GM19455 (cell line): ENCODE measurements at regions not wholly inside any gene's neighbourhood (a gene's known extent, or its start where the extent isn't known, plus 50 kb on each side); places are given as distances from the start of the nearest gene placed in this dataset.

Experiments used
- ATAC-seq: cut with Tn5 transposase; IDR thresholded peaks from one replicate; pipeline ENCODE4 v1.9.1; 2021; ENCODE audit not compliant: unreplicated experiment

DNA sequence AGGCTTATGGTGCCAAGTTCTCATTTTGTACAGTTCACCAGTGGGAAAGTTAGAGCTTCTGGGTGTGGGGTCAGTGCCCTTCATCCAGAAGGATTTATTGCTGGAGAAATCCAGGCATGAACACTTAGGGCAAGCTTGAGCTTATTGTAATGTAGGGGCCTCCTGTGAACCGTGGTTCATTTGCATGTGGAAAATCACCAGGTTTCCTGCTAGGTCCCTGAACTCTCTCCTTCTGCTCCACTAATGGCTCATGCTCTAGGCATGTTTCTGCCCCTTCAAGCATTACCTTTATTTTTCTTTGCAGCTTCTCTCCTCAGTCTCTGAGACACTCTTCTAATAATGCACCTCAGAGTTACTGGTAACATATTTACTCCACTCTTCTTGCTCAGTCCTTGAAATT lies 79.3 kb upstream of the FAM98A start:
- no peak for ATAC-seq

DNA sequence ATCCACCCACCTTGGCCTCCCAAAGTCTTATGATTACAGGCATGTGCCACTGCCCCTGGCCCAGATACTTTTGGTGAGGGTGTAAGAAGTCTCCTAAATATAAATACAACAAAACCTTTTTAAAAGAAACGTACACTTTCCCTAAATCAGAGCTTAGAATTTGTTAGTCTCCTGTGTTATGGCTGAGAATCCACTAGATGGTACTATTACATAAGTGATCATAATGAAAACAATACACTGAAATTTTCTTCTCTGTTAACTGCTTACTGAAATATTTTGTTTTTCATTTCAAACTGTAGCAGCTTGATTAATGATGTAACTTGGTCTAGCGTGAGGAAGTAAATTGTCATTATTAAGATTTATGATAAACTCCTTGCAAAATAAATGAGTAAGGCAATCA lies 74.8 kb upstream of the FAM98A start:
- ATAC-seq: no peak

DNA sequence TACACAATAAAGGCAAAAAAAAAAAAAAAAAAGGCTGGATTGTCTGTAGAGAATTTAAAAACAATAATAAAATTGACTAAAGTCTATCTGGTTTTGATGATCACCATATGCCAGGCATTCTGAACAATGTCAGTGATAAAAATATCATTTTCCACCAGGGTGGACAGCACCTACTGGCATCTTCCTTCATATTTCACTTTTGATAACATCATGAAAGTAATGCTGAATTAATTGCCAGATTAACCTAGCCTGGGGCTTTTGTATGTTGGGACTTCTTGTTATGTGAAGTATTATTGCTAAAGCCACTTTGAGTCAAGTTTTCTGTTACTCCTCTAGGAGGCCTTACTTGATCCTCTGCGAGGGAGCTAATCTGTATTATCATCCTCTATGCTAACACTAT lies 73.8 kb upstream of the FAM98A start:
- no peak for ATAC-seq

DNA sequence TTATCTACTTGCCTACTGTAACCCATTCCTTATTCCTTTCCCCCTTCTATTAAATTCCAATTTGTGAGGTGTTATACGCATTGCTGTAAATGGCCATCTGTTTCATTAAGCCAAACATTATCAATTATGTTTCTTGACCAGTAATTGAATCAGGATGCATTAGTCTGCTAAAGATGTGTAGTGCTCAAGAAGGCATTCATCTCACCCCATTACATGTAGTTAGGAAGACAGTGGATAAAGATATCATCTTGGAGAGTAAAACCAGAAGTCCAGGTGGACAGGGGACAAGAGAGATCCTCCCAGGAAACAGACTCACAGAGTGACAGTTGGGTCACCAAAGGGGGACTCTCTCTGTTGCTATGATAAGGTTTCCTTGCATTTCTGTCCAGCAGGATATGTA lies 73.3 kb upstream of the FAM98A start:
- ATAC-seq: no peak

DNA sequence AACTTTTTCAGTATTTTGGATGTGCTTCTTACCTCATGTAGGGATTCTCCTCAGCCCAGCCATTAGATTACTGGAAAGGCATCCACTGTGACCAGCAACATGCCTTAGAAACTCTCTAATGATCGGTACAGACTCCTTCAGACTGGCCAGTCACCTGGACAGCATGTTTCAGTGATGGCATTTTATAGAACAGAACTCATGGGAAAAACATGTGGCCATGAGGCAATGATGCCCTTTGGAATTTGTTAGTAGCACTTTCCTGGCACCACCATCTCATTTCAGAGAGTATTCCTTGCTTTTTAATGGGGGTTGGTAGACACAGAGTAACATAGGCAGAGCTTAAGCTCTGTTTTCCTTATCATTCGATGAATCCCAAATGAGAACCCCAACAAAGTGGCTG lies 72.1 kb upstream of the FAM98A start:
- ATAC-seq: no peak

DNA sequence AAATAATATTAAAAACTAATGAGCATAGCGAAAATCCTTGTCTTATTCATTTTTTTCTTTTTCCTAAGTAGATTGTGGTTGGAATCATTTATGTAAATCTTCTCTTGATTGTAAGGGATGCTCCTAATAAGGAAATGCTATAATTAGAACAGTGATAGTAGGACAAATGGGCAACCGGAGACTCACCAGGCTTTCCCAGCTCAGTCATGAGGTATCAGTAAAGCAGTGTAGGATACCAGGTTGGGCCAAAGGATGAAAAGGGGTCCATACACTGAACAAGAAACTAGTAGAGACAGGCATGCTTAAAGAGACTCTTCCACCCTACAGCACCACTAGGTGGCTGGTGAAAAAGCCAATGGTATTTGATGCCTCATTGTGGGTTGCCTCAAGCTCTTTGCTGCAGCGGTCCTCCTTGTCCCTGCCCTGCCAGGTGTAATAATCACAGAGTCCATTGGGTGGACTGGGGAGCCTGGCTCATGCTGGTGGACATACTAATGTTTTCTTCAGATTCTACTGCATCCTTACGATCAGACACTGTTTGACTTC lies 71.4 kb upstream of the FAM98A start:
- ATAC-seq: no peak

DNA sequence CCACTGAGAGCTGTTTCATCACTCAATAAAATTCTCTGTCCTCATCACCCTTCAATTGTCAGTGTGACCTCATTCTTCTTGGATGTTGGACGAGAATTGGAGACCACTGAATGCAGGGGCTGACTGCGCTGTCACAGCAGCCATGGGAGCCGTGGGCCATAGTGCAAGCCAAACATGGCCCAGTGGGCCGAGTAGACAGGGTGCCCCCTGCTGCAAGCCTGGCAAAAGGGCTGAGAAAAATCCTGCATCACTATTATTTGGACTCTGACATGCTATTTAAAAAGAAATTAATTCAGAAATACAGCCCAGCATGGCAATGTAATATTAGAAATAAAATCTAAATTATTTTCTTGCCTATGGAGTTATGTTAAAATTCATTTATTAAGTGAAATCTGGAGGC lies 67.8 kb upstream of the FAM98A start:
- no peak for ATAC-seq

DNA sequence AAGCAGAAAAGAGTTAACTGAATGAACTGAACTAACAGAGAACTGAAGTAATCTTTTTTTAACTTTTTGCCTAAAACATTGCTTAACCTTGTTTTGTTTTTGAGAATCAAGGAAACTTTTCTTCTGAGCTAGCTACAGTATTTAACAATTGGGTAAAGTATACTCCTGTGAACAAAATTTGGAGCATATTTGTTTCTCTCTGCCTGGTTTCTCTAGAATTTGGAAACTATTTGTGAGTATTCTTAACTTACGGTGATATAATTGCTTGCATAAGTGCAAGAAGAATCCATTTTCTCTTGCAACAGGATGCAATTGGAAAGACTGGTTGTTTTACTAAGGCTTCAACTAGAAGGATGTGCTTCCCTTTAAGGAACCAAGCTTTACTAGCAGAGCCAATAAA lies 65.9 kb upstream of the FAM98A start:
- ATAC-seq: no peak

DNA sequence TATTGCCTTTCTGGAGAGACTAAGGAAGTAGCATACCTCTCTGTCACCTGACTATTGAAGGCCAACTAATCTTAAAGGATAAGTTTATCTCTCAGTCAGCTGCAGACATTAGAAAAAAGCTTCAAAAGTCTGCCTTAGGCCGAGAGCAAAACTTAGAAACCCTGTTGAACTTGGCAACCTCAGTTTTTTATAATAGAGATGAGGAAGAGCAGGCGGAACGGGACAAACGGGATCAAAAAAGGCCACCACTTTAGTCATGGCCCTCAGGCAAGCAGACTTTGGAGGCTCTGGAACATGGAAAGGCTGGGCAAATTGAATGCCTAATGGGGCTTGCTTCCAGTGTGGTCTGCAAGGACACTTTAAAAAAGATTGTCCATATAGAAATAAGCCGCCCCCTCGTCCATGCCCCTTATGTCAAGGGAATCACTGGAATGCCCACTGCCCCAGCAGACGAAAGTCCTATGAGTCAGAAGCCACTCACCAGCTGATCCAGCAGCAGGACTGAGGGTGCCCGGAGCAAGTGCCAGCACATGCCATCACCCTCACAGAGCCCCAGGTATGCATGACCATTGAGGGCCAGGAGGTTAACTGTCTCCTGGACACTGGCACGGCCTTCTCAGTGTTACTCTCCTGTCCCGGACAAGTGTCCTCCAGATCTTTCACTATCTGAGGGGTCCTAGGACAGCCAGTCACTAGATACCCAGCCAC lies 61.5 kb upstream of the FAM98A start:
- ATAC-seq: no peak

DNA sequence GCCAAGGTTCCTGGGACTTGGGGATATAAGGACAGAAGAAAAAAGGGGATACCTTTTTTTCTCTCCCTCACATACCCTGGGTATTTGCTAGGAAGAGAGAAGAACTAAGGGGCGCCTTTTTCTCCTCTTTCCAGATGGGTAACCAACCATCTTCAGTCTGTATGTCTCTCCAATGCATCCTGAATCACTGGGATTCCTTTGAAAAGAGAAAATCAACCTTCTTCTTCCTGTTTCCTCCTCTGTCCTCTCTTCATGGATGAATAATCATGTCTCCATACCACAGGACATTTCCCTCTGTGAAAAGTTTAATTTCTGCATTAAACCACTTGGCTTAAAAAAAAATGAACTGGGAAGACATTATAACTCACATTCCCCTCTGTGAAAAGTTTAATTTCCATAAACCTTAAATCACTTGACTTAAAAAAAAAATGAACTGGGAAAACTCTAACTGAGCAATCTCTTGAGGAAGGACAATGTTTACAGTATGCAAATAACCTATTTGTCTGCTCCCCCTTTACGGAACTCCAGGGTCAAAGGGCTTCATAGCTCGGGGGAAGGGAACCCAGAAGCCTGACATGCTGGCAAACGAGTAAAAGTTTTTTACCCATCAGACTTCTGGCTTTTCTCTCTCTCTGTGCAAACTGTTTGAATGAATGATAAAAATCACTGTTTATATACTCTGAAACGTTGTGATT lies 56.7 kb upstream of the FAM98A start:
- ATAC-seq: no peak

DNA sequence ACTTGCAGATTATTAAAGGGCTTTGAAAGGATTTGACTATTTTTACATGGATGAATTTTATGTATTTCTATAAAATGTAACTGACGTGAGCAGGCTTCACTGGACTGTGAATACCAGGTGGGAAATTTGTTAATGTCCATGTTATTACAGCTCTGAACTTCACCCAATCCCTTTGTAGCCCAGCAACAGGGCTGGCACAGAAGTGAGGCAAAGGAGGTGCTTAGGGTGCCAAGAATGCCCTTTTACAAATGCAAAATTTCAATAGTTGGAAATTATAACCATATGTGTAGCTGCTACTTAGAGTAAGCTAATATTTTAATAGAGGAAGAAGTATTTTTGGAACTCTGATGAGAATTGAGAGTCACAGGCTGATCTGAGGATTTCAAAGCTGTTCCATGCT lies 53.7 kb upstream of the FAM98A start:
- no peak for ATAC-seq

DNA sequence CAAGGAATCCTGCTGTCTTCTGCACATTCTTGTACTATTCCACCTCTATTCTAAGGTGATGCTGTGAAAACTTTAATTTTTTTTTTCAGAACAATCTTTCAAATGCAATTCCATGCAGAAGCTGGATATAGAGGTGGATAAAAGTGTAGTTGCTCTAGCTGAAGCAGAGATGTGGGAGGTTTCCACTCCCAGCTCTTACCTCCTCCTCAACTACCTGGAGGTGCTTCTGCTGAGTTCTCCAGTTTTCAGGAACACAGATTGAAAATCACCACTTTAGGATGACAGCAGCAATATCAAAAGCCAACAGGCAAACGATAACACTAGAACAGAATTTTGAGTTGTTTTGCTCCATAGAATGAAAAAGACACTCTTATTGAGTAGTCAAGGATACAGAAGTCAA lies 51.1 kb upstream of the FAM98A start:
- ATAC-seq: no peak
